ENCODE measurements at regions not wholly inside any gene's neighbourhood (a gene's known extent, or its start where the extent isn't known, plus 50 kb on each side); places are given as distances from the start of the nearest gene placed in this dataset.

- TF ChIP-seq, protein P1, sequence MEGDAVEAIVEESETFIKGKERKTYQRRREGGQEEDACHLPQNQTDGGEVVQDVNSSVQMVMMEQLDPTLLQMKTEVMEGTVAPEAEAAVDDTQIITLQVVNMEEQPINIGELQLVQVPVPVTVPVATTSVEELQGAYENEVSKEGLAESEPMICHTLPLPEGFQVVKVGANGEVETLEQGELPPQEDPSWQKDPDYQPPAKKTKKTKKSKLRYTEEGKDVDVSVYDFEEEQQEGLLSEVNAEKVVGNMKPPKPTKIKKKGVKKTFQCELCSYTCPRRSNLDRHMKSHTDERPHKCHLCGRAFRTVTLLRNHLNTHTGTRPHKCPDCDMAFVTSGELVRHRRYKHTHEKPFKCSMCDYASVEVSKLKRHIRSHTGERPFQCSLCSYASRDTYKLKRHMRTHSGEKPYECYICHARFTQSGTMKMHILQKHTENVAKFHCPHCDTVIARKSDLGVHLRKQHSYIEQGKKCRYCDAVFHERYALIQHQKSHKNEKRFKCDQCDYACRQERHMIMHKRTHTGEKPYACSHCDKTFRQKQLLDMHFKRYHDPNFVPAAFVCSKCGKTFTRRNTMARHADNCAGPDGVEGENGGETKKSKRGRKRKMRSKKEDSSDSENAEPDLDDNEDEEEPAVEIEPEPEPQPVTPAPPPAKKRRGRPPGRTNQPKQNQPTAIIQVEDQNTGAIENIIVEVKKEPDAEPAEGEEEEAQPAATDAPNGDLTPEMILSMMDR (IDR thresholded peaks at IDR 0.05; ENCODE audit: insufficient read depth, low read length), result no peak
- TF ChIP-seq, protein P2, sequence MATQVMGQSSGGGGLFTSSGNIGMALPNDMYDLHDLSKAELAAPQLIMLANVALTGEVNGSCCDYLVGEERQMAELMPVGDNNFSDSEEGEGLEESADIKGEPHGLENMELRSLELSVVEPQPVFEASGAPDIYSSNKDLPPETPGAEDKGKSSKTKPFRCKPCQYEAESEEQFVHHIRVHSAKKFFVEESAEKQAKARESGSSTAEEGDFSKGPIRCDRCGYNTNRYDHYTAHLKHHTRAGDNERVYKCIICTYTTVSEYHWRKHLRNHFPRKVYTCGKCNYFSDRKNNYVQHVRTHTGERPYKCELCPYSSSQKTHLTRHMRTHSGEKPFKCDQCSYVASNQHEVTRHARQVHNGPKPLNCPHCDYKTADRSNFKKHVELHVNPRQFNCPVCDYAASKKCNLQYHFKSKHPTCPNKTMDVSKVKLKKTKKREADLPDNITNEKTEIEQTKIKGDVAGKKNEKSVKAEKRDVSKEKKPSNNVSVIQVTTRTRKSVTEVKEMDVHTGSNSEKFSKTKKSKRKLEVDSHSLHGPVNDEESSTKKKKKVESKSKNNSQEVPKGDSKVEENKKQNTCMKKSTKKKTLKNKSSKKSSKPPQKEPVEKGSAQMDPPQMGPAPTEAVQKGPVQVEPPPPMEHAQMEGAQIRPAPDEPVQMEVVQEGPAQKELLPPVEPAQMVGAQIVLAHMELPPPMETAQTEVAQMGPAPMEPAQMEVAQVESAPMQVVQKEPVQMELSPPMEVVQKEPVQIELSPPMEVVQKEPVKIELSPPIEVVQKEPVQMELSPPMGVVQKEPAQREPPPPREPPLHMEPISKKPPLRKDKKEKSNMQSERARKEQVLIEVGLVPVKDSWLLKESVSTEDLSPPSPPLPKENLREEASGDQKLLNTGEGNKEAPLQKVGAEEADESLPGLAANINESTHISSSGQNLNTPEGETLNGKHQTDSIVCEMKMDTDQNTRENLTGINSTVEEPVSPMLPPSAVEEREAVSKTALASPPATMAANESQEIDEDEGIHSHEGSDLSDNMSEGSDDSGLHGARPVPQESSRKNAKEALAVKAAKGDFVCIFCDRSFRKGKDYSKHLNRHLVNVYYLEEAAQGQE (IDR thresholded peaks at IDR 0.05; ENCODE audit: insufficient replicate concordance, low read depth), result no peak
- TF ChIP-seq SPI1 (IDR thresholded peaks at IDR 0.05; ENCODE audit: borderline replicate concordance, low read depth), result no peak
- TF ChIP-seq POLR2AphosphoS5 (IDR thresholded peaks at IDR 0.05; ENCODE audit: low read depth), result no peak
These were observed 286.8 kb upstream of the CTNNB1 start for GRCh38 chr3:40912461-40912860.
